Fibroblast of villous mesenchyme (primary cell): ENCODE measurements at regions not wholly inside any gene's neighbourhood (a gene's known extent, or its start where the extent isn't known, plus 50 kb on each side); places are given as distances from the start of the nearest gene placed in this dataset.

Experiments
- DNase-seq: peaks from one replicate; pipeline ENCODE4 v3.0.0-alpha.2; 2010; ENCODE audit warnings: low read depth
- H3K4me3 ChIP-seq: 2 replicates; pipeline ENCODE4 v1.5.1; 2011; ENCODE audit warnings: low read depth, mild to moderate bottlenecking, low read length
- TF ChIP-seq, protein P1 (sequence below): IDR thresholded peaks from 2 replicates; pipeline ENCODE4 v1.5.1; 2012; ENCODE audit warnings: low read depth, mild to moderate bottlenecking, low read length; ENCODE audit not compliant: insufficient read depth

DNA sequence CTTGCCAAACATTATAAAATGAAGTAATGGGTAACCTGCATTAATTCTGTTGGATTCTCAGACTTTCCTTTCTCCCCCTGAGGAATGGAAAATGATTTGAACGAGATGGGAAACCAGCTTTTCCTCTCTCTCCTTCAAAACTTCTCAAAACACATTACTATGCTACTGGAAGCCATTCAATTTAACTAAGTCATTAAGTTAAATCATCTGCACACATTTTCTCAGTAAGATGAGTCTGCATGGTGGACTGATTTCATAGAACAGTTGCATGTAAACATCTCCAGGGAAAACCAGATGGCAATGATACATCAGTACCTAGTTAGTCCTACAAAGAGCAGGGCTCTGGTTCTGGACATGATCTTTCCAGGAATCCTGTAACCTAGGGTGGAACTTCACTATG, 59.9 kb downstream of the BMP4 start:
- TF ChIP-seq, protein P1, sequence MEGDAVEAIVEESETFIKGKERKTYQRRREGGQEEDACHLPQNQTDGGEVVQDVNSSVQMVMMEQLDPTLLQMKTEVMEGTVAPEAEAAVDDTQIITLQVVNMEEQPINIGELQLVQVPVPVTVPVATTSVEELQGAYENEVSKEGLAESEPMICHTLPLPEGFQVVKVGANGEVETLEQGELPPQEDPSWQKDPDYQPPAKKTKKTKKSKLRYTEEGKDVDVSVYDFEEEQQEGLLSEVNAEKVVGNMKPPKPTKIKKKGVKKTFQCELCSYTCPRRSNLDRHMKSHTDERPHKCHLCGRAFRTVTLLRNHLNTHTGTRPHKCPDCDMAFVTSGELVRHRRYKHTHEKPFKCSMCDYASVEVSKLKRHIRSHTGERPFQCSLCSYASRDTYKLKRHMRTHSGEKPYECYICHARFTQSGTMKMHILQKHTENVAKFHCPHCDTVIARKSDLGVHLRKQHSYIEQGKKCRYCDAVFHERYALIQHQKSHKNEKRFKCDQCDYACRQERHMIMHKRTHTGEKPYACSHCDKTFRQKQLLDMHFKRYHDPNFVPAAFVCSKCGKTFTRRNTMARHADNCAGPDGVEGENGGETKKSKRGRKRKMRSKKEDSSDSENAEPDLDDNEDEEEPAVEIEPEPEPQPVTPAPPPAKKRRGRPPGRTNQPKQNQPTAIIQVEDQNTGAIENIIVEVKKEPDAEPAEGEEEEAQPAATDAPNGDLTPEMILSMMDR, result no peak
- H3K4me3 ChIP-seq, result no peak overlapping the region
- peak; percentile 70 for DNase-seq

DNA sequence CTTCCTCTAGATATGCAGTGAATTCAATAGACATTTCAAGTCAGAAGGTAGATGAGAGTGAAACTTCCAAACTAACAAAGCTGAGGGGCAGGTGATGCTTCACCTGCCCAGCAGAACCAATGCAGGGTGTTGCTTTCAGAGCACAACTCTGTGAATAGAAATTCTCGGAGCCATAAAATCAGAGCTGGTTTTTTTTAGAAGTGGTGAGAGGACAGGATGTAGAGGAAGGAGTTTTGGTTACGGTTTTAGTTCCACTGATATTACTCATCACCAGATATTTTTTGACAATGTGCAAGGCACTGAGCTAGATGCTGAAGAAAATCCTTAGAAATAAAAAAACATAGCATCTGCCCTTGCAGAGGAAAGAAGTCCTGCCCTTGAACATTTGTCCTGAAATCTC, 62.2 kb downstream of the BMP4 start:
- DNase-seq, result peak; percentile 81
- no peak overlapping the region for H3K4me3 ChIP-seq
- TF ChIP-seq, protein P1, result no peak

DNA sequence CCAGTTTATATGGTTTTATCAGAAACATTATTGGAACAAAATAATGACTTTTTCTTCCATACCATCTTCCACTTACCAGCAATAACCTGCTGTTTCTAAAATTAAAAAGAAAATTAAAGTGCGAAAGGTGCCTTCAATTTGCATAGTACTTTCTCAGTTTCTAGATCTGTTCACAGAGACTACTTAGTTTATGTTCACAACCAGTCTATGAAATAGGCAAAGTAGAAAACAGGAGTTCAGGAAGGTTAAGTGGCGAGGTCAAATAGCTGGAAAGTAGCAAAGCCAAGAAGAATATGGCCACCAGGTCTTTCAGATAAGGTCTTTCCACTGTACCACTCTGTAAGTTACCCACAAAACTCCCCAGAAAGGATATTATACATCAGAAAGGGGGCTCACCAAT, 63.3 kb downstream of the BMP4 start:
- TF ChIP-seq, protein P1, result no peak
- no peak for DNase-seq

DNA sequence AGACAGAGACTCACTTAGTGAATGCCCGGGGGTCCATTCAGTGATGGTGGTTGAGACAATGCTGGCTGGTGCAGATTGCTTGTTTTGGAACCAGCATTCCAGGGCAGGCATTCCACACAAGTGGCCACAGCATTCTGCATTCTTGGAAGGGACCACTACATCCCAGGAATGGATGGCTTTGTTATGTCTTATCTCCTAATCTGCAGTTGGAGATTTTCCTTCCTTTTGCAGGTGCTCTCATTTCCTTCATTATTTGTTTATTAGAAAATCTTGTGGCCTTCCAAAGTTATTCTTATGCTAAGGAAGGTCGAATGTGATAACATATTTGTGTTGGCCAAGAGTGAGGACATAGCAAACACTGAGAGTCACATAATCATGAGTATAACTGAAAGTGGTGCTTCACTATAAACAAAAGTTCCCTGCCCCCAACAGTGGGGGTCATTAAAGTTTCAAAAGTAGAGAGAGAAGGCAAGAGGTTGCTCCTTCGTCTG, 66.0 kb downstream of the BMP4 start:
- TF ChIP-seq, protein P1, result no peak
- DNase-seq, result peak; percentile 28
- no peak overlapping the region for H3K4me3 ChIP-seq

More for the DNA sequence above, 63.3 kb downstream of the BMP4 start:
- H3K4me3 ChIP-seq, result no peak overlapping the region

DNA sequence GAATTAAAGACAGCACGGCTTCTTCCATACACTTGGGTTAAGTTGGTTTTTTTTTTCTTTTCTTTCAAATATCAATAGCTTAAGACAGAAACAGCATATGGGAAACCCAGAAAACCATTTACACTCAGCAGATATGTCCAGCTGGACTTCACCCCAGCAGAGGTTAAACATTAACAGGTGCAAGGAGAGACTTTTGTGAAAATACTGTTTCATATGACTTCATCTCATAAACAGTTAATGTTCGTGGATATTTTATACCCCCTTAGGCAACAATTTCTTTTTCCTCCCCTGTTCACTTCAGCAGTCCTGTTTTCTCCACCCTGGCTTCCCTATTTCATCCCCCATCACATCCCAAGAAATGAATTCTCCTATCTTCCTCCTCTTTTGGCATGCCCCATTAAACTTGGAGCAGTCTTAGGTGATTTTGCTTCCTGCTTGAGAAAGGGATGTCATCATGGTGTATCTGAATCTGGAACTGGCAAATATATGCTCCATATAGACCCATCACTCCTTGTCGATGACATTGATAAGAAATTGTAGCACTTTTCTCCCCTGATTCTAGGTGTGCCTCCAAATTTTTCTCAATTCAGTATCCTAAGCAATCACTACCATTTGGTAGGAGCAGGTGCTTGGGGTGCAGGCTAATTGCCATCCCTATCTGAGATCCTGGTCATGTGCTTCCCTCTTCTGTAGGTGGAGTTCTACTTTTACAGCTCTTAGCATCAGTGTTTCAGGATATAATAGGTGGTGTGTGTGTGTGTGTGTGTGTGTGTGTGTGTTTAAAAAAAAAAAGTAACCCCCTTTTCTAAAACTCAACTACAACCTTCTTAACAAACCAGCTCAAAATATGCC, 67.9 kb downstream of the BMP4 start:
- TF ChIP-seq, protein P1, result no peak
- no peak for DNase-seq
- H3K4me3 ChIP-seq, result no peak overlapping the region

DNA sequence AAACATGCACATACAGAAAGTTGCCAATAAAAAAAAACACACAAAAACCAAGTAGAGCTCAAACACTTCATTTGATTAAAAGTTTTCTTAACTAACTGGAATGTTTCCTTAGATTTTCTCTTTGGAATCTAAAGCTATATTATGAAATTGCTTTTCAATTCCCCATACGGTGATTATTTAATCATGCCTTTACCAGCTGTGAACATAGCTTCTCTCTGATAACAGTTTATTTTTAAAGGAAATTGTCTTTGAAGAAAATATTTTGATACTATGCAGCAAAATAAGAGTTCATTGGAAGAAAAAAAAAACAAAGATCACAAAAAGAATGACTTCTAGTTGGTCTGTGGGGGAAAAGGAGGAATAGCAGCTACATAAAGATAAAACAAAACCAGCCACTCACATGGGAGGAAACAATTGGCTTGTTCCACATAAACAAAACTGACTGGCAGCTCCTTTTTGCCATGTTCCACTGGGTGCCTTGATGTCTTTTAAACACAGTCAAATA, 71.4 kb downstream of the BMP4 start:
- no peak overlapping the region for H3K4me3 ChIP-seq
- no peak for DNase-seq
- TF ChIP-seq, protein P1, result no peak

DNA sequence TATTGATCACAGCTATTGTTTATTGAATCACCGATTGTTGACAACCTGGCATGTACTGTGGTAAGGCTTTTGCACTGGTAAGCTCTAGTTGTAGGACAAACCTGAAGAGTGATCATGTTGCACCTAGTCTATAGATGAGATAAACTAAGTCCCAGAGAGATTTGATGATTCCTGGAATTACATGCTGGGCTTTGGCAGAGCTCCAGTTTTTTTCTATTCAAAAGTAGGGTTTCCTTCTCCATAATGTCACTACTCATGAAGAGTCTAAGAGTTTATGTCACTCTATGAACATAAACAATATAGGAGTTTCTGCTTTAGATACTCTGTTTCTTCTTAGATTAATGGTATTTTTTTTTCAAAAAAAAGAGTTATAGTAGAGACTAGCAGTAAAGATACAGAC, 72.0 kb downstream of the BMP4 start:
- no peak for DNase-seq
- TF ChIP-seq, protein P1, result no peak
- H3K4me3 ChIP-seq, result no peak overlapping the region
